RWPE1 (cell line): ENCODE measurements at regions not wholly inside any gene's neighbourhood (a gene's known extent, or its start where the extent isn't known, plus 50 kb on each side); places are given as distances from the start of the nearest gene placed in this dataset.

Source experiments
- CTCF ChIA-PET: fragments of 350-600 bp; sonication (Branson Sonifier 250); formaldehyde crosslinking; extraction: SDS; loops from one replicate; lab custom pipeline; 2021; lab: Yijun Ruan, JAX
- POLR2A ChIA-PET: fragments of 400-600 bp; formaldehyde crosslinking; extraction: SDS; loops from one replicate; lab custom pipeline; 2020; ENCODE audit warnings: antibody characterized with exemption; ENCODE audit not compliant: low non-redundant PET; lab: Yijun Ruan, JAX
- DNase-seq: peaks from one replicate; pipeline ENCODE4 v3.0.0; 2012; ENCODE audit warnings: low spot score
- H3K27ac ChIP-seq: fragments of 450-650 bp; 2 replicates; pipeline ENCODE4 v1.5.1; 2017
- CTCF ChIP-seq: fragments of 450-650 bp; conservative IDR thresholded peaks from 2 replicates; pipeline ENCODE4 v1.5.1; 2017; ENCODE audit warnings: low read depth, mild to moderate bottlenecking

DNA sequence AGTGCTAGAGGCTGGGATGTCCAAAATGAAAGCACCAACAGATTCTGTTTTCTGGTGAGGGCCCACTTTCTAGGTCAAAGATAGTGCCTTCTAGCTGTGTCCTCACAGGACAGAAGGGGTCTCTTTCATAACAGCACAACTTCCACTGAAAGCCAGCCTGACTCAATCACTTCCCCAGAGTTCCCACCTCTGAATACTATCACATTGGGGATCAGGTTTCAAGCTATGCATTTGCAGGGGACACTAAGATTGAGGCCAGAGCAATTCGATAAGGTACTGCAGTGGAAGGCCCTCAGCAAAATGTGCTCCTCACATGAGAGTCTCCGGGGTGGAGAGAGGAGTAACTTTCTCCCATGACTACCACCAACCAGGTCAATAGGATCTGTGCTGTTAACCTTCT, 1501.5 kb downstream of the EFNB2 start:
- DNase-seq: no peak
- ChIA-PET POLR2A (no interaction called here), CTCF (no interaction called here)
- no peak overlapping the region for H3K27ac ChIP-seq
- no peak for TF ChIP-seq CTCF

GRCh38 chr13:105031306-105031705, 1504.2 kb downstream of the EFNB2 start:
- no peak for DNase-seq
- POLR2A ChIA-PET: interaction anchor here (0.6 kb wide), 1 partner anchor 593 kb away, joined by 9 read pairs; no protein-coding TSS in a partner anchor
- no peak overlapping the region for H3K27ac ChIP-seq
- no peak for TF ChIP-seq CTCF
- CTCF ChIA-PET: no interaction called here

DNA sequence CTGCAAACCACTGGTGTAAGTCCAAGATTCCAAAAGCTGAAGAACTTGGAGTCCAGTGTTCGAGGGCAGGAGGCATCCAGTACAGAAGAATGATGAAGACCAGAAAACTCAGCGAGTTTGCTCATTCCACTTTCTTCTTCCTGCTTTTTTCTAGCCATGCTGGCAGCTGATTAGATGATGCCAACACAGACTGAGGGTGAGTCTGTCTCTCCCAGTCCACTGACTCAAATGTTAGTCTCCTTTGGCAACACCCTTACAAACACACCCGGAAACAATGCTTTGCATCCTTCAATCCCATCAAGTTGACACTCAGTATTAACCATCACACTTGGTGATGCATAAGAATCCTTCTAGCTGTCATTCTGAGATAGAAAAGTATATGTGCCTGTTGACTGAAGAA, 1504.6 kb downstream of the EFNB2 start:
- DNase-seq: no peak
- no peak overlapping the region for H3K27ac ChIP-seq
- CTCF ChIA-PET: no interaction called here
- no peak for TF ChIP-seq CTCF
- POLR2A ChIA-PET: interaction anchor here (0.6 kb wide), 1 partner anchor 592 kb away, joined by 9 read pairs; no protein-coding TSS in a partner anchor

- DNase-seq: no peak
- no peak overlapping the region for H3K27ac ChIP-seq
Observed at GRCh38 chr13:105019073-105019472, 1516.4 kb downstream of the EFNB2 start.

DNA sequence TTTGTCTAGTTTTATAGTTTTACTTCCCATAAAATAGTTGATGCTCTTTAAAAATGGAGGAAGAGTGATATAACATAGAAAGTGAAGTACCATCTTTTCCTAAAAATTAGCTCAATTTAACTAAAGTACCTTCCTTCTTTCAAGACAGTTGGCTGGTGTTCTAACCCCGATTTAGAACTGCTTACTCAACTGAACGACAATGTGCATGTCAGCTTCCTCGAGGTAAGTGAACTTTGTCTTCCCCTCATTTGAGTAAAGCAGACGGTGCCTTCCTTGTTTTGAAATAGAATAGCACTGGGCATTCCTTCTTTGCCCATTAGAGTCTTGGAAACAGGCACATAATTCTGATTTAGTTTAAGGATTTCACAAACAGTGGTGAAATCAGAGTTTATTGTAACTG, 1519.2 kb downstream of the EFNB2 start:
- TF ChIP-seq CTCF: no peak
- ChIA-PET POLR2A (no interaction called here), CTCF (interaction anchor here (0.5 kb wide), 1 partner anchor 11 kb away, joined by 4 read pairs; no protein-coding TSS in a partner anchor)
- no peak overlapping the region for H3K27ac ChIP-seq
- DNase-seq: no peak

More at GRCh38 chr13:105019073-105019472, 1516.4 kb downstream of the EFNB2 start:
- TF ChIP-seq CTCF: no peak
- ChIA-PET CTCF (no interaction called here), POLR2A (no interaction called here)

DNA sequence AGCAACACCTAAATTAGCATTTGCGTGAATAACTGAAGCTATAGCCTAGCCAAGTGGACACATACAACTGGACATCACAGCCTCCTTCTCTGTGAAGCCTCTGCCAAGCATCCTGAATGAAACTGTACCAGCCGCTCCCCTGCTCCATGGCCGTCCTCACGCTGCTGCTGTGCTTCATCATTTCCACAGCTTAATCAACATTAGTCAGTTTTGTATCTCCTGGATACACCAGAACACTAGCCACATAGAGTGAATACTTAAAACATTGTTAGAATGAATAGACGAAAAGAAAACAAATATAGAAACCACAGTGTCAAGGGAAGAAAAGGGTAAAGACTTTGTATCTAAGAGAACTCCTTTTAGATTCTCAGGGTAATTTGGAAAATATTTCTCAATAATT, 1526.9 kb downstream of the EFNB2 start:
- H3K27ac ChIP-seq: no peak overlapping the region
- no peak for DNase-seq
- ChIA-PET CTCF (no interaction called here), POLR2A (no interaction called here)
- TF ChIP-seq CTCF: no peak
